WI38 (cell line): ENCODE measurements at regions not wholly inside any gene's neighbourhood (a gene's known extent, or its start where the extent isn't known, plus 50 kb on each side); places are given as distances from the start of the nearest gene placed in this dataset.
"Not testable (repeated sequence)": the region's sequence is repeated elsewhere in the genome, so short reads cannot be mapped to it uniquely, and the experiment has no call there.

ENCODE experiments used
- H3K4me3 ChIP-seq: 2 replicates; pipeline ENCODE4 v1.5.1; 2011; ENCODE audit warnings: low read depth, mild to moderate bottlenecking, control low read depth, low read length
- TF ChIP-seq, protein P1 (sequence below): IDR thresholded peaks from 2 replicates; pipeline ENCODE4 v1.5.1; 2012; ENCODE audit warnings: low read depth, mild to moderate bottlenecking, control low read depth, low read length

DNA sequence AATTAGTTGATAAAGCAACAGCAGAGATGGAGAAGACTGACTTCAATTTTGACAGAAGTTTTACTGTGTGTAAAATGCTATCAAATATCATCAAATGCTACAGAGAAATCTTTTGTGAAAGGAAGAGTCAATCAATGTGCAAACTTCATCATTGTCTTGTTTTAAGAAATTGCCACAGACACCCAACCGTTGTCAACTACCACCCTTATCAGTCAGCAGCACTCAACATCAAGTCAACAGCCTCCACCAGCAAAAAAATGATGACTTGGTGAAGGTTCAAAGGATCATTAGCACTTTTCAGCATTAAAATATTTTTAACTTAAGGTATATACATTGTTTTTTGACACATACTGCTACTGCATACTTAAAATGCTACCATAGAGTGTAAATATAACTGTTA lies 888.8 kb downstream of the CDH18 start:
- TF ChIP-seq, protein P1, sequence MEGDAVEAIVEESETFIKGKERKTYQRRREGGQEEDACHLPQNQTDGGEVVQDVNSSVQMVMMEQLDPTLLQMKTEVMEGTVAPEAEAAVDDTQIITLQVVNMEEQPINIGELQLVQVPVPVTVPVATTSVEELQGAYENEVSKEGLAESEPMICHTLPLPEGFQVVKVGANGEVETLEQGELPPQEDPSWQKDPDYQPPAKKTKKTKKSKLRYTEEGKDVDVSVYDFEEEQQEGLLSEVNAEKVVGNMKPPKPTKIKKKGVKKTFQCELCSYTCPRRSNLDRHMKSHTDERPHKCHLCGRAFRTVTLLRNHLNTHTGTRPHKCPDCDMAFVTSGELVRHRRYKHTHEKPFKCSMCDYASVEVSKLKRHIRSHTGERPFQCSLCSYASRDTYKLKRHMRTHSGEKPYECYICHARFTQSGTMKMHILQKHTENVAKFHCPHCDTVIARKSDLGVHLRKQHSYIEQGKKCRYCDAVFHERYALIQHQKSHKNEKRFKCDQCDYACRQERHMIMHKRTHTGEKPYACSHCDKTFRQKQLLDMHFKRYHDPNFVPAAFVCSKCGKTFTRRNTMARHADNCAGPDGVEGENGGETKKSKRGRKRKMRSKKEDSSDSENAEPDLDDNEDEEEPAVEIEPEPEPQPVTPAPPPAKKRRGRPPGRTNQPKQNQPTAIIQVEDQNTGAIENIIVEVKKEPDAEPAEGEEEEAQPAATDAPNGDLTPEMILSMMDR, result no peak
- H3K4me3 ChIP-seq, result no peak overlapping the region

DNA sequence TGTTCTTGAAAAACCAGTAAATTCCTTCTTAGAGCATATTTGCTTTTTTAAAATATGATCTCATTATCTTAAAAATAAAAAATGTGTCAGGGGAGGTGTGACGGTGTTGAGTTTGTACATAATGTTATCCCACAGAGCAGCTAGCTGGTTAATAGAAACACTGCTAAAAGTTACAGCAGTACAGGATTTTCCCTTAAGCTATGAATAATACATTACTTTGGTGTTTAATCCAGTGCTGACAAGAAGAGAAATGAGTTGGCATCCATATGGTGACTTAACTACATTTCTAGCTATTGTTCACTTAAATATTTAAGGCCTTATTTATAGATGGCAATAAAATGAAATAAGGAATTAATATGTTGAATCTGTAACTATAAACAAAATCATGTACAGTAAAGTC lies 883.1 kb downstream of the CDH18 start:
- TF ChIP-seq, protein P1, result no peak
- H3K4me3 ChIP-seq, result no peak overlapping the region

DNA sequence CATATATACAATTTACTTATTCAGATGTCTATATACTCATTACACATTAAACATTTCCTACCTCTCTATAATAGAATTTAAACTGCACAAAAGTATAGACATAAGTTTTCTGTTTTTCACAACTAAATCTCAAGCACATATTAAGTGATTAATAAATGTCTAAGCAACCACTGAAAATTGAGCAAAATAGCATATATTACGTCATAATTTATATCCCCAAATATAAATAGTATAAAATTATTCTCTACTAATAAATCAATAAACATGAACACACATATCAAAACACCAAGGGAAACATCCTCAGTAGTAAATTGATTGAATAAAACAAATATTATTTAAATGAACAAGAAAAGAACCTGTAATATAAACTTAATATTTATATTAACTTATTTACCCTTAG lies 865.1 kb downstream of the CDH18 start:
- TF ChIP-seq, protein P1, result no peak
- no peak overlapping the region for H3K4me3 ChIP-seq

DNA sequence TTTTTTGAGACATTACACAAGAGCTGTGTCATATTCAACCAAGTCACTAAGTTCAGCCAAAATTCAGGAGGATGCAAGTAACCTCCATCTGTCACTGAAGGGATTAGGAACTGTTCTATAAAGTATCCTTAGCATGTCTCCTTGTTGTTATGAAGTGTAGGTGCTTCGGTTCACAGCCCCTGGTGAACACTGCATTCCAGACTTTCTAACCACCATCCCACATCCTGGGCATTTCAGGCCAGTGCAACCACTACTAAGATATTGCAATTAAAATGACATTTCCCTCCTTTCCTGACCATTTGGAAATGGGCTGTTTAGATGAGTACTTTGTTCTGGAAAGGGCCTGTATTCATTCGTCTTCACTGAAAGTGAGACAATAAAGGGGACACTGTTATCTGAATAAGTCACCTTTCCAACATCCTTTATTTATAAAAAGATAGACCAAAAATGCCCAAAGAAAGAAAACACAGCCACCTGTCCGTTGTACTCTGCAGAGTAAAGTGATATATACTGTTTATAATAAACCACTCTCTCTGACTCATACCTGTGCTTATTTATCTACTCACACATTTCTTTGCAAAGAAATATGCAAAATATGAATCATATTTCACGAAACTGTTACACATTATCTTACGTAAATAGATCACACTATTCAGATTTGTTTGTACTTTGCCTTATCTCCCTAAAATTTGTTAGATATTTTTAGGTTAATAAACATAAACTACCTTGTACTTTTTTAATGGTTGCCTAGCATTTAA lies 861.9 kb downstream of the CDH18 start:
- no peak overlapping the region for H3K4me3 ChIP-seq
- TF ChIP-seq, protein P1, result no peak

DNA sequence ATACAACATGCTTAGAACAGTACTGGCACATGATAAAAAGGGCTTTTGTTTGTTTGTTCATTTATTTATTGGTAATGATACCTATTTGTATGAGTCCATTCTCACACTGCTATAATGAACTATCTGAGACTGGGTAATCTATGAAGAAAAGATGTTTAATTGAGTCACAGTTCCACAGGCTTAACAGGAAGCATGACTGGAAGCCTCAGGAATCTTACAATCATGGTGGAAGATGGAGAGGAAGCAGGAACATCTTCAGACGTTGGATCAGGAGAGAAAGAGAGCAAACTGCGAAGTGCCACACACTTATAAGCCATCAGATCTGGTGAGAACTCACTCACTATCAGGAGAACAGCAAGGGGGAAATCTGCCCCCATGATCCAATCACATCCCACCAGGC lies 847.7 kb downstream of the CDH18 start:
- H3K4me3 ChIP-seq, result no peak overlapping the region
- TF ChIP-seq, protein P1, result no peak

DNA sequence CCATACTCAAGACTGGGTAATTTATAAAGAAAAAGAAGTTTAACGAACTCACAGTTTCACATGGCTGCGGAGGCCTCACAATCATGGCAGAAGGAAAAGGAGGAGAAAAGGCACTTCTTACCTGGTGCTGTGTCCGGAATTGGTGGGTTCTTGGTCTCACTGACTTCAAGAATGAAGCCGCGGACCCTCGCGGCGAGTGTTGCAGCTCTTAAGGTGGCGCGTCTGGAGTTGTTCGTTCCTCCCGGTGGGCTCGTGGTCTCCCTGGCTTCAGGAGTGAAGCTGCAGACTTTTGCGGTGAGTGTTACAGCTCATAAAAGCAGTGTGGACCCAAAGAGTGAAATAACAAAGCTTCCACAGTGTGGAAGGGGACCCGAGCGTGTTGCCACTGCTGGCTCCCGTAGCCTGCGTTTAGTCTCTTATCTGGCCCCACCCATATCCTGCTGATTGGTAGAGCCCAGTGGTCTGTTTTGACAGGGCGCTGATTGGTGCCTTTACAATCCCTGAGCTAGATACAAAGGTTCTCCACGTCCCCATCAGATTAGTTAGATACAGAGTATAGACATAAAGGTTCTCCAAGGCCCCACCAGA lies 846.0 kb downstream of the CDH18 start:
- not testable (repeated sequence) for H3K4me3 ChIP-seq

DNA sequence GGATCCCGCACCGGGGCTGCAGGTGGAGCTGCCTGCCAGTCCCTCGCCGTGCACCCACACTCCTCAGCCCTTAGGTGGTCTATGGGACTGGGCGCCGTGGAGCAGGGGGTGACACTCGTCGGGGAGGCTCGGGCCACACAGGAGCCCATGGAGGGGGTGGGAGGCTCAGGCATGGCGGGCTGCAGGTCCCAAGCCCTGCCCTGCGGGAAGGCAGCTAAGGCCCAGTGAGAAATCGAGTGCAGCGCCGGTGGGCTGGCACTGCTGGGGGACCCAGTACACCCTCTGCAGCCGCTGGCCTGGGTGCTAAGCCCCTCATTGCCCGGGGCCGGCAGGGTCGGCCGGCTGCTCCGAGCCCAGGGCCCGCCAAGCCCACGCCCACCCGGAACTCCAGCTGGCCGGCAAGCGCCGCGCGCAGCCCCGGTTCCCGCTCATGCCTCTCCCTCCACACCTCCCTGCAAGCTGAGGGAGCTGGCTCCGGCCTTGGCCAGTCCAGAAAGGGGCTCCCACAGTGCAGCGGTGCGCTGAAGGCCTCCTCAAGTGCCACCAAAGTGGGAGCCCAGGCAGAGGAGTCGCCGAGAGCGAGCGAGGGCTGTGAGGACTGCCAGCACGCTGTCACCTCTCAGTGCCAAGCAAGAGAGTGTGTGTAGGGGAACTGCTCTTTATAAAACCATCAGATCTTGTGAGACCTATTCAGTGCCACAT lies 845.1 kb downstream of the CDH18 start:
- not testable (repeated sequence) for H3K4me3 ChIP-seq

DNA sequence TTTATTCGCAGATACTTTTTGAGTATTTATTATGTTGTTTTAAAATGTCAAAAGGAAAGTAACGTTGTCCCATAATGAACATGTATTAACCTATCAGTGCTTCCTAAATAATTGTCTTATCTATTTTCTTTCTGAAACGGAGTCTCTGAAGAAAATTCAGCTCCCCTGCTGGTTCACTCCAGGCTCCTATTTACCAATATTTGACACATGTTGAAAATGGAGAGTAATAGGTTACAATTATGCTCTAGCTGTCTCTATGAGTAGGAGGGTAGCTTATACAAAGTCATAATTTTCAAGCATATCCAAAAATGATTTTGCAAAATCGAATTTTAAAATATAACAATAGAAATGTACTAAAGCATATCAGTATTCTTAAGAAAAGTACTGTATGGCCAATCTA lies 844.1 kb downstream of the CDH18 start:
- no peak overlapping the region for H3K4me3 ChIP-seq
- TF ChIP-seq, protein P1, result no peak
